ENCODE measurements at regions not wholly inside any gene's neighbourhood (a gene's known extent, or its start where the extent isn't known, plus 50 kb on each side); places are given as distances from the start of the nearest gene placed in this dataset.
"Not testable (repeated sequence)": the region's sequence is repeated elsewhere in the genome, so short reads cannot be mapped to it uniquely, and the experiment has no call there.

DNA sequence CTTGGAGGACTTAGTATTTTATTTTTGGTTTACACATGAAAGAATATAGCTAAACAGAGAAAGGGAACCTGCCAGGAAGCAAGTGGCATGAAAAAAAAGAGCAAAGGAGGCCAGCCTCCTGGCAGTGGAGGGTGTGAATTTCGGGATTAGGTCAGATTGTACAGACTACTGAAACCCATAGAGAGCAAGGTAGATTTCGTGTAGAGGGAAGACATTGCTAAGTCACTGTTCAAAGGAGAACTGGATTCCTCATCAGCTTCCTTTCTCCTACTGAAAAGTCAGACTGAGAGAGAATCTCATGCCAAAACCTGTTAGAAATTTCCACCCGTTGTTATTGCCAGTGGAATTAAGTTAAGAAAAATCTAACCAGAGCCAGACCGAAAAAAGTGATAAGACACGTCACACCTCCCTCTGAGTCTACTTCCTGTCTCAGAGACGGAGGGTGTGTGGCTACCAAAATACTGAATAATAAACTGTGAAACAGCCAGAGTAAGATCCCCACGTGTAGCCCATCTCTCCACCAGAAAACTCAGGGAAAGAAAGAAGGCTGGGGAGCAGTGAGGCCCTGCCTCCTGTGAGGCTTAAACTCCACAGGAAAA lies 118.8 kb downstream of the SKIDA1 start:
- DNase-seq (ENCODE audit: low spot score) (no peak), FAIRE-seq (no peak)

- FAIRE-seq (no peak), DNase-seq (ENCODE audit: low spot score) (no peak)
Measured at GRCh38 chr10:21405981-21406380, 119.5 kb downstream of the SKIDA1 start.

GRCh38 chr10:21403256-21404015 lies 122.0 kb downstream of the SKIDA1 start:
- DNase-seq (ENCODE audit: low spot score) (no peak), FAIRE-seq (no peak)

DNA sequence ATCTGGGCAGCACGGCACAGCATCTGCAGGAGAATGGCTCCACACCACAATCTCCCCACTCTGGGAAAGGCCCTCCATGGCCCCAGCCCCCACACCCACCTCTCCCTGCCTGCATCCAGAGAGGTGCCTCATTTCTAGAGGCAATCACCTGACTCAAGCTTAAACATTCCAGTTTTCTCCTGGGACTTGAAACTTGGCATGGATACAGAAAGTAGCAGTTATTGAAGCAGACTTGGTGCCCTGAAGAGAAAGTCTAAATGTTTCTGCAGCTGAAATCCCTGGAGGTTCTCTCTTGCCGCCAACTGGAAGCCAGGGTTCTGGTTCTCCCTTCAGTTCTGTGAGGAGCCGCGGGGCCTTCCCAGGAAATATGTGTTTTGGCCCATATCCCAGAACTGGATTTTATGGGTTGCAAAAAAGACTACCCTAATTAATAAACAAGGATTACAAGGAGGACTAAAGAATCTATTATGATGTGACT lies 122.8 kb downstream of the SKIDA1 start:
- no peak for FAIRE-seq
- DNase-seq (ENCODE audit: low spot score): peak; percentile 44

- DNase-seq (ENCODE audit: low spot score) (peak; percentile 95), FAIRE-seq (peak; percentile 98)
Measured at GRCh38 chr10:21401196-21401595, 124.3 kb downstream of the SKIDA1 start.

DNA sequence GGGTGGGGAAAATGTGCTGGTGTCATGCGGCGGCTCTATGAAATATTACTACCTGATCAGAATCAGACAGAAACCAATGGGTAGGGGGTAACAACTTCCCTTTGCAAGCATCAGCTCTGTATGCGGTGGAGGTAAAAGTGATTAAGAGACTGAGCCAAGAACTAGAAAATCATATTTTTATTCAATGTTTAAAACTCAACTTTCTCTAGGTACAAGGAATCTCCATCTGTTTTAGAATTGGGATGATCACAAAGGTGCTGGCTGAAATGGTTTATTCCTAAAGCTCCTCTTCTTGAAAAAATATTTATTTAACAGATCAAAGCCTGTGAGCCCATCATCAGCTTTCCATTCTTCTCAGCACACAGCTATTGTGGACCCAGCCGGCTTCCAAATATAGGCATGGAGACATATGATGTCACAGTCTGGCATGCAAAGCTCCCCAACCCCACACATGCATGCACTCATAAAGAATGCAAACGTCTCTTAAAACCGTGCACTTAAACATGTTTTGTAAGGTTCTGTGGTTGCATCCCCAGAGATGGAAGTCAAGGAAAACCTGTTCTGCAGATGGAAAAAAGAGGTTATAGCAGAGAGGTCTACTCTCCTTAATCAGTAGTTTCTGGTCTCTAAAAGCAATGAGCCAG lies 126.0 kb downstream of the SKIDA1 start:
- DNase-seq (ENCODE audit: low spot score) (peak; percentile 64), FAIRE-seq (peak; percentile 38)

- DNase-seq (ENCODE audit: low spot score) (peak; percentile 82), FAIRE-seq (peak; percentile 94)
Measured at GRCh38 chr10:21398563-21399231, 126.8 kb downstream of the SKIDA1 start.

DNA sequence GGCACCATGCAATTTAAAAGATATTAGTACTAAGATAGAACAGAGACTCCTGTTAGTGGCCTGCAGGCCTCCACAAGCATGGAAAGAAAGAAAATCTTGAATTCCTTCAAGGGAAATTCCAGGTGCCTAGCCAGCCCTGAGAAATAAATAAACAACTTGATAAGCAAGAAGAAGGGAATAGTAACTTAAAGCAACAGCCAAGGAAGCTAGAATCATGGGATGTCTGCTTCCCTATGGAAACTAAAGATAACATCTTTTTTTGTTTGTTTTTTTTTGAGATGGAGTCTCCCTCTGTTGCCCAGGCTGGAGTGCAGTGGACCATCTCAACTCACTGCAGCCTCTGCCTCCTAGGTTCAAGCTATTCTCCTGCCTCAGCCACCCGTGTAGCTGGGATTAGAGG lies 128.6 kb downstream of the SKIDA1 start:
- FAIRE-seq: no peak
- DNase-seq (ENCODE audit: low spot score): peak; percentile 41

- FAIRE-seq (no peak), DNase-seq (ENCODE audit: low spot score) (no peak)
Measured at GRCh38 chr10:21393931-21394330, 131.6 kb downstream of the SKIDA1 start.

GRCh38 chr10:21388589-21388988 lies 136.9 kb downstream of the SKIDA1 start:
- FAIRE-seq (no peak), DNase-seq (ENCODE audit: low spot score) (no peak)

- DNase-seq (ENCODE audit: low spot score): no peak
- FAIRE-seq: no peak
Measured at GRCh38 chr10:21387868-21388267, 137.6 kb downstream of the SKIDA1 start.

DNA sequence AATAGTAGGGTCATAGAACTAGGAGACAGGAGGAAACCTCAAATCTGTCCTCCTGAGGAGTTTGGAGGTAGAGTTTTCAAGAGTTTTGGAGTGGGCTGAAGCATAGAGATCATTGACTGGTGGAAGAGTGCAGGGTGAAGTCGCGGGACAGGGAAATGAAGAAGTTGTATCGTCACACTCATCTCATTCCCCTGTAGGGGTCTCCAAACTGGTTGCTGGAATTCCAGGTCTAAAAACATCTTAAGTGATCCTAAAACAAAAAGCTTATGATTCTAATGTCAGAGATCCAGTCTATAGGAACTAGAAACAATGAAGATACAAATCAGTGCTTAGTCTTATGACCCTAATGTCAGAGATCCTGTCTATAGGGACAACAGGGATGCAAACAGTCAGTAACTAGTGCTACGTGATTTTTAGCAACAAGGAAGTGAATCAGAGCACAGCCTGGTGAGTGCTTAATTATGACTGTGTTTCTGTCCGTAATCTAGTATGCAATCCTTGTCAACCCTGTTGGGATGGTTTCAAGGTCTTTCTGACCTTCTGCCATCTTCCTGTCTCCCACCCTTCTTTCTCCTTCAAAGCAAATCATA lies 139.4 kb downstream of the SKIDA1 start:
- DNase-seq (ENCODE audit: low spot score) (no peak), FAIRE-seq (no peak)

GRCh38 chr10:21385536-21385935 lies 139.9 kb downstream of the SKIDA1 start:
- DNase-seq (ENCODE audit: low spot score): no peak
- FAIRE-seq: no peak

- DNase-seq (ENCODE audit: low spot score): no peak
Measured at GRCh38 chr10:21379143-21379542, 146.3 kb downstream of the SKIDA1 start.

GRCh38 chr10:21375274-21375673 lies 150.2 kb downstream of the SKIDA1 start:
- not testable (repeated sequence) for DNase-seq (ENCODE audit: low spot score); FAIRE-seq

More at GRCh38 chr10:21379143-21379542, 146.3 kb downstream of the SKIDA1 start:
- FAIRE-seq: no peak

DNA sequence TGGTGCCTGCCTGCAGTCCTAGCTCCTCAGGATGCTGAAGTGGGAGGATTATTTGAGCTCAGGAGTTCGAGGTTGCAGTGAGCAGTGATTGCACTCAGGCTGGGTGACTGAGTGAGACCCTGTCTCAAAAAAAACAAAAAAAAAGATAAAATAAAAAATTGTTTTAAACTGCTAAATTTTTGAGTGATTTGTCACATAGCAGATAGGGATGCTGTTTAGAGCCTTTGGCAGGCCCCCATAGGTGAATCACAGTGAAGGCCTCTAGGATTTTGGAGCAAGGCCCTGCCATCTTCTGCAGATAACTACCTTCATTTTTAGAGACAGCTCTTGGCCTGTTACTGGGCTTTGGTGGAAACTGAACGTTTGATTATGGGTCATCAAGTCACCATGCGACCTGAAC lies 151.6 kb downstream of the SKIDA1 start:
- FAIRE-seq; DNase-seq (ENCODE audit: low spot score): not testable (repeated sequence)

DNA sequence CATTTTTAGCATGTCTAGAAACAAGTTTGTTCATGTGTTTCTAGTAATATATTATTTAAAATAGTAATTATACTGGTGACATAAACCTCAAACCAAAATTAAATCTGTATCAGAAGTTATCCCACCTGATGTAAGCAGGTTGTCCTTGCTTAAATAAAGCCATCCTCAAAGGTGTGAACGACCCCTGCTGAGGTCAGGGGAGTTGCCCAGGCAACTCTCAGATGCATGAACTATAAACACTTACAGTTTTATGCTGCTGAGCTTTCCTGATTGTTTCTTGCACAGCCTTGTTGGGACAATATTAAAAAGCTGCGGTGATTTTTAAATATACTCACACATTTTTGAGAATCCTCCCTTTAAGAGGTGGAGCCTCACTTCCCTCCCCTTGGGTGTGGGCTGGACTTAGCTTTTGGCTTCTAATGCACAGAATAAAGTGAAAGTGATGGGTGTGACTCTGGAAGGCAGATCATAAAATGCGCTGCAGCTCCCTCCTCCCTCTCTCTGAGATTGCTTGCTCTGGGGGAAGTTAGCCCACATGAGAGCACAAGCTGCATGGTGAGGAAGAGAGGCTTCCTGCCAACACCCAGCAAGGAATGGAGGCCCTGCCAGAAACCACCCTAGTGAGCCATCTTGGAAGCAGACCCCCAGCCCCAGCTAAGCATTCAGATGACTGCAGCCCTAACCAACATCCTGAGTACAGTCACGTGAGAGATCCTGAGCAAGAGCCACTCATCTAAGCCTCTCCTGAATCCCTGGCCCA lies 152.7 kb downstream of the SKIDA1 start:
- DNase-seq (ENCODE audit: low spot score) (peak; percentile 82), FAIRE-seq (peak; percentile 90)

GRCh38 chr10:21369697-21370096 lies 155.8 kb downstream of the SKIDA1 start:
- DNase-seq (ENCODE audit: low spot score) (no peak), FAIRE-seq (no peak)

GRCh38 chr10:21368728-21369425 lies 156.6 kb downstream of the SKIDA1 start:
- no peak for DNase-seq (ENCODE audit: low spot score)
- FAIRE-seq: no peak

- no peak for DNase-seq (ENCODE audit: low spot score)
- FAIRE-seq: no peak
Measured at GRCh38 chr10:21368022-21368582, 157.4 kb downstream of the SKIDA1 start.
